Stimulated activated CD4-positive, alpha-beta T cell treated with anti-CD3 and anti-CD28 coated beads, Interleukin-1b, Interleukin-23, amount 100 ng/mL, for 24 hours (primary cell): ENCODE measurements at regions not wholly inside any gene's neighbourhood (a gene's known extent, or its start where the extent isn't known, plus 50 kb on each side); places are given as distances from the start of the nearest gene placed in this dataset.

ENCODE experiments used
- DNase-seq, 4 experiments: peaks; one replicate each; pipeline ENCODE4 v3.0.0-alpha.2; 2020; ENCODE audit warnings: low read depth in 4 of 4, low spot score in 1 of 4

GRCh38 chr2:42848726-42849290 is 56.4 kb upstream of the HAAO start:
- DNase-seq = no peak

- no peak for DNase-seq
Observed at GRCh38 chr2:42848265-42848664, 55.9 kb upstream of the HAAO start.

- DNase-seq = no peak
Observed at GRCh38 chr2:42847596-42848151, 55.3 kb upstream of the HAAO start.

GRCh38 chr2:42846932-42847595 is 54.7 kb upstream of the HAAO start:
- DNase-seq = no peak

GRCh38 chr2:42846026-42846425 is 53.6 kb upstream of the HAAO start:
- no peak for DNase-seq

- no peak for DNase-seq
Observed at GRCh38 chr2:42844901-42845821, 52.8 kb upstream of the HAAO start.

- no peak for DNase-seq
Observed at GRCh38 chr2:42844366-42844765, 52.0 kb upstream of the HAAO start.

- no peak for DNase-seq
Observed at GRCh38 chr2:42843611-42844010, 51.2 kb upstream of the HAAO start.

- DNase-seq = no peak
Observed at GRCh38 chr2:42843131-42843530, 50.7 kb upstream of the HAAO start.

GRCh38 chr2:42842466-42842865 is 50.1 kb upstream of the HAAO start:
- no peak for DNase-seq
